ENCODE measurements at regions not wholly inside any gene's neighbourhood (a gene's known extent, or its start where the extent isn't known, plus 50 kb on each side); places are given as distances from the start of the nearest gene placed in this dataset.

GRCh38 chr3:20353286-20353685, 167.3 kb upstream of the SGO1 start:
- no peak for DNase-seq

- DNase-seq = no peak
Measured at GRCh38 chr3:20352546-20353179, 166.7 kb upstream of the SGO1 start.

- no peak for DNase-seq
Measured at GRCh38 chr3:20350449-20350848, 164.4 kb upstream of the SGO1 start.

GRCh38 chr3:20346916-20347315, 160.9 kb upstream of the SGO1 start:
- DNase-seq = no peak

GRCh38 chr3:20346369-20346768, 160.4 kb upstream of the SGO1 start:
- no peak for DNase-seq

GRCh38 chr3:20344400-20344959, 158.5 kb upstream of the SGO1 start:
- no peak for DNase-seq

GRCh38 chr3:20343790-20344189, 157.8 kb upstream of the SGO1 start:
- DNase-seq = no peak

GRCh38 chr3:20340324-20340928, 154.4 kb upstream of the SGO1 start:
- peak; percentile 23 to 29 for DNase-seq

GRCh38 chr3:20336572-20336971, 150.6 kb upstream of the SGO1 start:
- DNase-seq = no peak

- DNase-seq = no peak
Measured at GRCh38 chr3:20334842-20335241, 148.8 kb upstream of the SGO1 start.

GRCh38 chr3:20327889-20328288, 141.9 kb upstream of the SGO1 start:
- DNase-seq = no peak

GRCh38 chr3:20326541-20326940, 140.5 kb upstream of the SGO1 start:
- no peak for DNase-seq

- DNase-seq = no peak
Measured at GRCh38 chr3:20325563-20325962, 139.6 kb upstream of the SGO1 start.

- no peak for DNase-seq
Measured at GRCh38 chr3:20324664-20325478, 138.9 kb upstream of the SGO1 start.

- DNase-seq = no peak
Measured at GRCh38 chr3:20323307-20323927, 137.4 kb upstream of the SGO1 start.

- no peak for DNase-seq
Measured at GRCh38 chr3:20322085-20322484, 136.1 kb upstream of the SGO1 start.

GRCh38 chr3:20321391-20322047, 135.5 kb upstream of the SGO1 start:
- no peak for DNase-seq

- no peak for DNase-seq
Measured at GRCh38 chr3:20320489-20320888, 134.5 kb upstream of the SGO1 start.

- DNase-seq = no peak
Measured at GRCh38 chr3:20319551-20319950, 133.5 kb upstream of the SGO1 start.

GRCh38 chr3:20317616-20318015, 131.6 kb upstream of the SGO1 start:
- no peak for DNase-seq

GRCh38 chr3:20316238-20316637, 130.2 kb upstream of the SGO1 start:
- DNase-seq = no peak

GRCh38 chr3:20310629-20311028, 124.6 kb upstream of the SGO1 start:
- DNase-seq = no peak

GRCh38 chr3:20307383-20307782, 121.4 kb upstream of the SGO1 start:
- no peak for DNase-seq
